Left colon (tissue), 2 donors: ENCODE measurements at regions not wholly inside any gene's neighbourhood (a gene's known extent, or its start where the extent isn't known, plus 50 kb on each side); places are given as distances from the start of the nearest gene placed in this dataset.
A peak's percentile ranks its signal among the peaks of the same experiment; 100 is the strongest.

Experiments used
- ATAC-seq: fragments of 200-7000 bp; cut with Tn5 transposase; one replicate; pipeline ENCODE4 v1.9.1; 2020; ENCODE audit warnings: mild to moderate bottlenecking, moderate library complexity
- DNase-seq, 2 donors: peaks; one replicate each; pipeline ENCODE4 v3.0.0-alpha.2; 2020
- intact Hi-C, 2 donors: fragments of 100-400 bp; cut with DNase I in 1 of 2; cut with micrococcal nuclease in 1 of 2; formaldehyde crosslinking; loops; one replicate each; pipeline versions ENCODE4 v1.11.2 to v1.14.0; 2022; cut with DNase I, micrococcal nuclease
- donor health status: DM: no; HTN: no; CAD: no.
- donor health status: DM: yes; HTN: yes; CAD: no.

- DNase-seq (peak; percentile 89 to 90), ATAC-seq (peak; percentile 70)
- intact Hi-C loops: no loop called here
Observed at GRCh38 chr4:153151535-153152455, 52.4 kb upstream of the TRIM2 start.

GRCh38 chr4:153152501-153153338 lies 51.5 kb upstream of the TRIM2 start:
- ATAC-seq (peak; percentile 45), DNase-seq (peak; percentile 63 to 84)
- intact Hi-C loops: no loop called here

- peak; percentile 75 for DNase-seq
- intact Hi-C loops: no loop called here
- ATAC-seq: peak; percentile 79
Observed at GRCh38 chr4:153153339-153153871, 50.8 kb upstream of the TRIM2 start.

- ATAC-seq: peak; percentile 60
- DNase-seq: peak; percentile 41 to 69
- intact Hi-C loops: no loop called here
Observed at GRCh38 chr4:153154007-153154975, 50.0 kb upstream of the TRIM2 start.
